Skeletal muscle cell (primary cell): ENCODE measurements at regions not wholly inside any gene's neighbourhood (a gene's known extent, or its start where the extent isn't known, plus 50 kb on each side); places are given as distances from the start of the nearest gene placed in this dataset.

Experiments used
- DNase-seq: peaks from one replicate; pipeline ENCODE4 v3.0.0-alpha.2; 2010; ENCODE audit warnings: low read depth
- H3K4me3 ChIP-seq: 2 replicates; pipeline ENCODE4 v1.5.1; 2011; ENCODE audit warnings: low read depth, mild to moderate bottlenecking, control low read depth, low read length, moderate library complexity

- DNase-seq = no peak
Measured at GRCh38 chr6:170081556-170081955, 209.3 kb downstream of the DLL1 start.

GRCh38 chr6:170080828-170081371, 210.0 kb downstream of the DLL1 start:
- DNase-seq = no peak
- no peak overlapping the region for H3K4me3 ChIP-seq

More at GRCh38 chr6:170081556-170081955, 209.3 kb downstream of the DLL1 start:
- H3K4me3 ChIP-seq = no peak overlapping the region

- H3K4me3 ChIP-seq = no peak overlapping the region
- no peak for DNase-seq
Measured at GRCh38 chr6:170080169-170080827, 210.6 kb downstream of the DLL1 start.

- no peak for DNase-seq
Measured at GRCh38 chr6:170076466-170077165, 214.3 kb downstream of the DLL1 start.

GRCh38 chr6:170075659-170076223, 215.1 kb downstream of the DLL1 start:
- DNase-seq = no peak
- H3K4me3 ChIP-seq = no peak overlapping the region

More at GRCh38 chr6:170076466-170077165, 214.3 kb downstream of the DLL1 start:
- no peak overlapping the region for H3K4me3 ChIP-seq

GRCh38 chr6:170074907-170075306, 216.0 kb downstream of the DLL1 start:
- H3K4me3 ChIP-seq = no peak overlapping the region
- no peak for DNase-seq

GRCh38 chr6:170074435-170074834, 216.4 kb downstream of the DLL1 start:
- H3K4me3 ChIP-seq = no peak overlapping the region
- DNase-seq = no peak

GRCh38 chr6:170073846-170074245, 217.0 kb downstream of the DLL1 start:
- no peak overlapping the region for H3K4me3 ChIP-seq
- no peak for DNase-seq

GRCh38 chr6:170072246-170072645, 218.6 kb downstream of the DLL1 start:
- H3K4me3 ChIP-seq = no peak overlapping the region
- DNase-seq = no peak

- DNase-seq = no peak
- H3K4me3 ChIP-seq = no peak overlapping the region
Measured at GRCh38 chr6:170069611-170070010, 221.3 kb downstream of the DLL1 start.

- H3K4me3 ChIP-seq = no peak overlapping the region
- DNase-seq = no peak
Measured at GRCh38 chr6:170068496-170068895, 222.4 kb downstream of the DLL1 start.

- DNase-seq = no peak
Measured at GRCh38 chr6:170067923-170068360, 222.9 kb downstream of the DLL1 start.

GRCh38 chr6:170067181-170067641, 223.7 kb downstream of the DLL1 start:
- H3K4me3 ChIP-seq = no peak overlapping the region
- DNase-seq = no peak

More at GRCh38 chr6:170067923-170068360, 222.9 kb downstream of the DLL1 start:
- no peak overlapping the region for H3K4me3 ChIP-seq

- no peak overlapping the region for H3K4me3 ChIP-seq
- DNase-seq = no peak
Measured at GRCh38 chr6:170066679-170067078, 224.2 kb downstream of the DLL1 start.

- no peak overlapping the region for H3K4me3 ChIP-seq
- no peak for DNase-seq
Measured at GRCh38 chr6:170063851-170064602, 226.9 kb downstream of the DLL1 start.

GRCh38 chr6:170063431-170063830, 227.4 kb downstream of the DLL1 start:
- no peak overlapping the region for H3K4me3 ChIP-seq
- DNase-seq = no peak

GRCh38 chr6:170062915-170063241, 228.0 kb downstream of the DLL1 start:
- DNase-seq = no peak
- no peak overlapping the region for H3K4me3 ChIP-seq

GRCh38 chr6:170062209-170062914, 228.5 kb downstream of the DLL1 start:
- no peak for DNase-seq
- H3K4me3 ChIP-seq = no peak overlapping the region

- DNase-seq = no peak
Measured at GRCh38 chr6:170058878-170059485, 231.9 kb downstream of the DLL1 start.

More at GRCh38 chr6:170058878-170059485, 231.9 kb downstream of the DLL1 start:
- H3K4me3 ChIP-seq = no peak overlapping the region
